Retina (tissue), 1 donor: ENCODE measurements at regions not wholly inside any gene's neighbourhood (a gene's known extent, or its start where the extent isn't known, plus 50 kb on each side); places are given as distances from the start of the nearest gene placed in this dataset.
"Not testable (repeated sequence)": the region's sequence is repeated elsewhere in the genome, so short reads cannot be mapped to it uniquely, and the experiment has no call there.

Experiments used
- DNase-seq: peaks from one replicate; pipeline ENCODE4 v3.0.0-alpha.2; 2016

DNA sequence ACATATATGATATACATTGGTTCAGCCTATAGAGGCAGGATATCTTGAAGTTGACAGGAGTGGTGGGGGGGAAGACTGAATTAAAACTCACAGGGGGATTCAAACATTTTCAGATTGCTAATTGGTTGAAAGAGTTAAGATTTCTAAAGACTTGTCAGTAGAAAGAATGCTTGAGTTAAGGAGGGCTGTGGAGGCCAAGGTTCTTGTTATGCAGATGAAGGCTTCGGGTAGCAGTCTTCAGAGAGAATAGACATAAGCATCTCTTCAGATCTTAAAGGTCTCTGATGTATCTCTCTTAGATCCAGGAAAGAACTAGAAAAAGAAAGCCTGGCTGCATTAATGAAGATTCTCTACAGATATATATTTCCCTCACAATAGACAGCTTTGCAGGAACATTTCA lies 209.8 kb upstream of the SEMA3D start:
- no peak for DNase-seq

DNA sequence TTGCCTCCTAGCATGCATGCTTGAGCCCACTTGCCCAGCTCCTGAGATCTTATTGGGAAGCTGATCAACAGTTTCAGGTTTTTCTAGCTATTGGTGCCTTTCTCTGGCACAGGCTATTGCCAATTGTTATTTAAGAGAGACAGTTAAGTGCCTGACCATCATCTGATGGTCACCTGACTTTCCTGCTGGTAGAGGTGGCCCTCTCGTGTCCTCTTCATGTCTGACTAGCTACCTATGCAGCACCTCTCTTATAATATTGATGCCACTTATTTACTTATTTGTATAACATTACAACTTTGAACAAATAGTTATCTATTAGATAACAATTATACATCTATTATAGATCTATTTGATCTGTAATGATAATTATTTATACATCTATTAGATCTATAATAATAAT lies 205.9 kb upstream of the SEMA3D start:
- DNase-seq, result no peak

DNA sequence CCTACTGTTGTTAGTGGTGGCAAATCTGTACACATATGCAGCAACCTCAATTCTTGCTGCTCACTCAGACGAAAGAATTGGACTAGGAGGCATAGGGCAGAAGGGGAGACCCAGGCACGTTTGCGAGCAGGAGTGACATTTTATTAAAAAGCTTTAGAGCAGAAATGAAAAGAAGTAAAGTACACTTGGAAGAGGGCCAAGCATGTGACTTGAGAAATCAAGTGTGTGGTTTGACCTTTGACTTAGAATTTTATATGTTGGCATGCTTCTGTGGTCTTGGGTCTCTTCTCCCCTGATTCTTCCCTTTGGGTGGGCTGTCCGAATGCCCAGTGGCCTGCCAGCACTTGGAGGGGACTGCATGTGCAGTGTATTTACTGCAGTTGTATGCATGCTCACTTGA lies 205.5 kb upstream of the SEMA3D start:
- DNase-seq, result peak; percentile 9

DNA sequence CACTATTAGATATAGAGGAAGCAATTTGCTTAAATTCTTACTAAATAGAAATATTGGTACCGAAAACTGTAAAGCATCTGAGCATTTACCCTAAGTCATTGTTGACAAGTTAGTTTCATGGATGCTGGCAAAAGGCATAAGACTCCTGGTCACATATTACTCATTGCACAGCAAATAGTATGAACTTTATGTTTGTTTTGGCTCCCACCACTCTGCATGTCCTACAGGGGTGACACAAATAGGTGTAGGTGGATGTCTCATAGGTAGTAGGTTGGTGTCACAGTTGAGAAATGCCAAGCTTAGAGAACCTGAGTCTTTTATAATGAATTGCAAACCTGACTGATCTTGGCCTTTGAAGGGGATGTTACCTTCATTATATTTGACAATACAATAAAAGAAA lies 199.6 kb upstream of the SEMA3D start:
- DNase-seq, result no peak

DNA sequence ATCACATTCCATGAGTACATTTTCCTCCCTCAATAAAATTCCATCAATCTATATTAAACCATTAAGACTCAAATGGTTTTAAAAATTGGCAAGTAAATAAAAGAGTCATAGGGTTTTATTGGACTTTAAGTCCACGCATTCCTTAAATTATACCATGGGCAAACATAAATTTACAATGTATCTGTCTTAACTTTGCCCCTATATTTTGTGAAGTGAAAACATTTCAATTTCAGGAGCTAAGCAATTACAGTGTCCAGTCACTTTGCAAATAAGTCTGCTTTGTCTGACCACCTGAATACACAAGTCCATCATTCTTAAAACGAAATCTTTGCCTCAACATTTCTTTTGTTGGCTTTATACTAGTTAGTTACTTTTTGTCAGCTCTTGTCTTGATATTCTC lies 197.5 kb upstream of the SEMA3D start:
- no peak for DNase-seq

DNA sequence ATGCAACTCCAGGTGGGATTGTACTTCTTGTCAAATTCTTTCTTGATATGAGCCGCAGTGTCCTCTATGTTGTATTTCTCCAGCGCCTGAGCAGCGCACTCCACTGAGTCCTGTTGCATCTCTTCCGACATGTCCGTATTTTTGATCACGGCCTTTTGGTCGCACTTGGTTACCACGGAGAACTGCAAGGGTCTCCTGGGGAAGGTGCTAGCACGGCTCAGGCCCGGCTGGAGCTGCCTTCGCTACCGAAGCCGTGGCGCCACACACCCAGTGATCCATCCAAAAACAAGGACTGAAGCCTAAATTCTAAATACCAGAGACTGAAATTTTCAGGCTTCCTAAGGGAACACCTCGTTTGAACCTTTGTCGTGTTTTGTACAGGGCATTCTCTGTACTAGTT lies 194.4 kb upstream of the SEMA3D start:
- DNase-seq, result no peak

DNA sequence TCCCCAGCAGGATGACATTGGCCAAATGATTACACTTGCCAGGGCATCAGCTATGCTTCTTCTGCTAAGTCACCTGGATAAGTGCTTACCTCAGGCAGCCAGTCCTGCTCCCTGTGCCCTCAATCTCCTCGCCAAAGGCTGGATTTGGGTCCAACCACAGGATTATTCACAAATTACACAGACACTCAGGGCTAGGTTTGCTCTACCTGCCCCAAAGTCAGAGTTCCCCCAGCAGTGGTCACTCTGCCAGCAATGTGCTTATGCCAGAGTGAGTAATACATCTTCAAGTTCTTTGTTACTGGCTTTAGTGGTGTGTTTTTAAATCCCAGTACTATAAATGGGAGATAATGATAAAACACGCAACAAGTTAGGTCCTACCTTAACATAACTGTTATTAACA lies 189.7 kb upstream of the SEMA3D start:
- no peak for DNase-seq

DNA sequence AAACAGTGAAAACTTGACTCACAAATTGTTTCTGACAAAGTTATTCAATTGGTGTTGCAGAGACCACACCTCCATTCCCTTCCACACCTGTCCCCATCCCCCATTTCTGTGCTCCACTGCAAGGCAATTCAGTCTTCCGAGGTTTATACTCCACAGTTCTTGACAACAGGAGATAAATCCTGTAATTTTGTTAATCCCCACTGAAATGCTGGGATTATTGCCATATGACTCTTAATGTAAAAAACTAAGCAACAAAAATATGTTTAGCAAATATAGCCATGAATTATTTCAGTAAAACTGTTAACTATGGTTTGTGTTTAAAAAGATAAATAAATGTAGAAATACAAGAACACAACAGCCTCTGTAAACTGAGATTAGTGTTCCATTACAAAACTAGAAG lies 170.1 kb upstream of the SEMA3D start:
- DNase-seq, result no peak

DNA sequence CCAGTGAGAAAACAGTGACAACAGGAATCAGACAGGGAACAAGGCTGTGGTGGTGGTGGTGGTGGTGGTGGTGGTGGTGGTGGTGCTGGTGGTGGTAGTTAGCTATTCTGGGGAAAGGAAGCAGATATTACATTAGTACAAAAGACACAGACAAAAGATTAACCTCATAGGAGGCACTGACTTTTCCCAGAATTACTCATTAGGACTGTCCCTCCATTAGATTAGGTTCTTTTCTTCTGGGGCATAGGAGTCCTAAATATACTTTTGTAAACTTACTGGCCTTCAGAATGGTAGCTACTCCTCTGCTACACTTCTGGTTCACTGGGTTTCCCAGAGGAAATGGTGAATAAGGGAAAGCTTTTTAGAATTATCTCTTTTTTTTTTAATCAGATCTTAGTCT lies 156.6 kb upstream of the SEMA3D start:
- no peak for DNase-seq

DNA sequence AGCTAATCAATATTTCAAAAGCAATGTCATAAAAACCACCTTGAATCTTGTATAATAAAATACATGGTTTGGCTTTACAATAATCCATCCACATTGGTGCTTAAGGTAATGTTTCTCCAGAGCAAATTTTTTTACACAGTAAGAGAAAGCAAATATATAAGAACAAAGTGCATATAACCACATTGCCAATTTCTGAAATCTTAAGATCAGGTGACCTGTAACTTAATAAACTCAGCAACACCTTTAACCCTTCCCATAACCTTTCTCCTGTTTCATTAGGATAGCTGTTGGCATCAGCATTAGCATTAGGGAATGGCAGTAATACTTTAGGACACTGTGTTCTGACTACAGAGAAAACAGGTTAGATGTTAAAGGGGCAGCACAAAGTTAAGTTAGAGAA lies 155.9 kb upstream of the SEMA3D start:
- DNase-seq, result no peak

DNA sequence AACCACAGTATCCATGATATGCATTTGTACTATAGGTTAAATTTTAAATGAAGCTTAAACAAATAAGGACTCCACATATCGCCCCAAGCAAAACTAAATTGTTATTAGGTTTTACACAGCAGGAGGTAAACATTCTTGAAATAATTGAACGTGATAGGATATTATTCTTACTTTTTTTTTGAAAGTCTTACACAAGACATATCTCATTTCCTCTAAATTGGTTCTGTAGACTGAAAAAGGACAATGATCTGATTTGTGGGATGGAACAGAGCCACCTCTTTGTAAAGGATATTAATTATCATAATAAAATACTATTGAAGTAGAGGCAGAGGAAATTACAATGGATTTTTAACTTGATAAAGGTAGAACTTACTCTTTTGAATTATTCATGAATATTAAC lies 155.1 kb upstream of the SEMA3D start:
- no peak for DNase-seq

DNA sequence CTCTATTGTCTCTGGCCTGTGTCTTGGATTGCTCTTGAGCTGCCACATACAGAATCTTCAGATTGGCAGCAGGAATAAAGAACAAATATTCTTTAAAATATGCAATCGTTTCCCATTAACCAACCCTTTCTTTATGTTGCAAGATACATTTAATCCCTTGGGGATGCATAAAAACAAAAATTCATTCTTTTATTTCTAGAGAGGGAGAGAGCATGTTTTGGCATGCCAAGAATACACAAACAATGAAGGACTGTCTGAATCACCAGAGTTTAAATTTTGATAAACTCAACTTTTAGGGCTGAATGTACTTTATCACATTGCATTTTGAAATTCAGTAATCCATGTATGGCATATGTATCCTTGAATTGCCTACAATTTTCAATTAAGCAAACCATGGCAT lies 154.3 kb upstream of the SEMA3D start:
- no peak for DNase-seq

DNA sequence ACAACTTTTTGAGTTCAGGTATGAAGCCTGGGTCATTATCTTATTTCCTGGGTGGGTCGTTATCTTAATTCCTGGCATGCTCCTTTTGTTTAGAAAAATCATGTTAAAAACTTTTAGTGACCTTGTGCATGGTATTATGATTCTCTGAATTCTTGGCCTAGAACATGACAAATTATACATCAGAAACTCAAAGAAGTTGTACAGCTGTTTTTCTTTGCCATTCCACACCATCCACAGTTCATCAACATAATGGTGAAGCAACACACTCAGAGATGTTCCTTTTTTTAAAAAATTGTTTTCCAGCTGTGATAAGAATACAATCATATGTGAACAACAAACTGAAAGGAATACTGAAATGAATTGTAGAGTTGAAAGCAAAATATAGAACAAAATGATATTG lies 149.2 kb upstream of the SEMA3D start:
- DNase-seq, result no peak

DNA sequence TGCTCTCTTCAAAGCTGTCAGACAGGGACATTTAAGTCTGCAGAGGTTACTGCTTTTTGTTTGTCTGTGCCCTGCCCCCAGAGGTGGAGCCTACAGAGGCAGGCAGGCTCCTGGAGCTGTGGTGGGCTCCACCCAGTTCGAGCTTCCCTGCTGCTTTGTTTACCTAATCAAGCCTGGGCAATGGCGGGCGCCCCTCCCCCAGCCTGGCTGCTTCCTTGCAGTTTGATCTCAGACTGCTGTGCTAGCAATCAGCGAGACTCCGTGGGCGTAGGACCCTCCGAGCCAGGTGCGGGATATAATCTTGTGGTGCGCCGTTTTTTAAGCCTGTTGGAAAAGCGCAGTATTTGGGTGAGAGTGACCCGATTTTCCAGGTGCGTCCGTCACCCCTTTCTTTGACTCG lies 148.3 kb upstream of the SEMA3D start:
- DNase-seq, result not testable (repeated sequence)

DNA sequence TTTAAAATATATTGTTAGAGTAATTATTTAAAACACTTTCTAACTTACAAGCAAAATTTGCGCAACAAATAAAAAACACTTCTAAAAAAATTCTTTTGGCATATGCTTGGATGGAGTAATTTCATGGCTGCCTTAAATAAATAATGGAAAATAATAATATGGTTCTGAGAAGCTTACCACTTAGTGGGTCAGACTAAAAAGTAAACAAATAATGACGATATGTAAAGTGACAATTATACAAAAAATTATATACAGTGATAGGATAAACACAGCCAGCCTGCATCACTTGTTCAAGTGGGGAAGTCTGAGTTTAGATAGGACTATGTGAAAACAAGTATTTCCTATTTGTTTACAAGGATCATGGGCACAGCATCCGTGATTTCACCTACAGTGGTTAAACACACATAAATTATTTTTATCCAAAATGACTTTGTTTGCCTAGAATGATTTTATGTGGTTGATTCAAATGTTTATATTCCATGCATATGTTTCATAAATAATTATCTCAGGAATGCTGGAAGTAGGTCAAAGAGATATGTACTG lies 141.7 kb upstream of the SEMA3D start:
- DNase-seq, result no peak

DNA sequence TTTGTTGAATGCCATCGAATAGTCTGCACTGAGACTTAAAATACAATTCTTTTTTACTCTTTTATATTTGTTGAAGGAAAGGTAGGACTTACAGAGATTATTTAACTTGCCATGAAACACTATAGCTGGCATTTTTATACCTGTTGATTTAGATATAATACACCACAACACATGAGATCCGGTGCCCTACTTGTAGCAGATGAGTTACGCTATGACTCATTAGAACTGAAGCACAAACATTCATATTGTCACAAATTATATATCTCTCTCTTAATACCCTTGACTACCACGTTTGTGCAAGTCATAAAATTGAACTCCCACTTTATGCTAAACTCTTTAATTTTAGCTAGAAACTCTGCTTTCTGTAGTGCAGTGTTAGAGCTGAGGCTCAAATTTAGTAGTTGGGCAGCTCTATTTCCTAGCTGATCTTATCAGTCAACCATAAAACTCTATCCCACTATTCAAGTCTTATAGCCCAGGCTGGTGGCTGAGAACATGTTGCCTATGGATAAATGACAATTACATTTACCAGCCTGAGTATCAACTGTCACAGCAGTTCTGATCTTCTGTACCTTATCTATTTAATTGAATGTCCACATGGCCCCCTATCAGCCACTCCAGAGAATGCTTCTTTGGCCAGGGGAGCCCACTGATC lies 137.4 kb upstream of the SEMA3D start:
- DNase-seq, result no peak

DNA sequence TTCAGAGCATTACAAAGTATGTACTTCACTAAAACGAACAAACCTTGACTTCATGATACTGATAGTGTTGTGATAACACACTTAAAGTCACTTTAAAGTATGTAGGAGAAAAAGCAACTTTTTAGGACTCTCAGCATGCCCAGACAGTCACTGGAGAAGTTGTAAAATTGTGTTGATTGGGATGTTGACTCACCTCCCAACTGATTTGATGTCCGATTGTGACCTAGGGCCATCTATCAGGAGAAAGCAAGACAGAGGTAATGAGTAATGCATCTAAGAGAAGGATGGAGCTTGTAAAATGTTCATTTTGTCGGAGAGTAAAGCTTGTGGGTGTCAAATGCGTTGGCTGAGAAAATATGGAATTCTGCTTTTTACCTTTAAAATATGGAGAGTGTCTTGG lies 135.4 kb upstream of the SEMA3D start:
- no peak for DNase-seq

DNA sequence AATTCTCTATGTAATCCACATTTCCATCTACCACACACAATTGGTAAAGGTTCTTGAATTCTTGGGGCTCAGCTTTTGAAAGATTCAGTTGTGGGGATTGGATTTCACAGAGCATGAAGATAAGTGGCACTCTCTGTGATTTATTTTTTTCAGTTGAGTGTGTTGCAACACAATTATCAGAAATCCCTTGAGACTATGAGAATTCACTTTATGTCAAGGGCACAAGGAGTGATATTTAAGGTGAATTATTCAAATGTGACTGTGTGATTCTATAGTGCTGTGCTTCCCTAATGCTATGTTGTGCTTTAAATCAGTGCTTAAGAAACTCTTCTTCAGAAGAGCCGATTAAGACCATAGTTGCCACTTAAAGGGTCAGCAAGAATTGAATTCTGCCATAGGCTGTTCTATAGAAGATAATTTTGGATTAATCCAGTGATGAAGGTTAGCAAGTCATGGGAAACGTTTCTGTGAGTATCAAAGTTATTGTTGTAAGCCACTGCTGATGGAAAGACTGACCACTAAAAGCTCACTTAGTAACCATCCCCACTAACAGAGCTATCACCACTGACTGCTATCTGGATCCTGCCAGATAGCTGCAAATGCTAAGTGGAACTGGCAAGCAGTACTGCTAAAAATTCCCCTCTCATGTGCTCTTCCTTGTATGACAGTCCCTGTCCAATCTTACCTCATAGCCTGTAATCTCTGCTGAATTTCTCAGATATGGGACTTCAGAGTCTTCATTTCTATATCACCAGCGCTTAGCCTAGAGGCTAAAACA lies 134.0 kb upstream of the SEMA3D start:
- peak; percentile 4 for DNase-seq

DNA sequence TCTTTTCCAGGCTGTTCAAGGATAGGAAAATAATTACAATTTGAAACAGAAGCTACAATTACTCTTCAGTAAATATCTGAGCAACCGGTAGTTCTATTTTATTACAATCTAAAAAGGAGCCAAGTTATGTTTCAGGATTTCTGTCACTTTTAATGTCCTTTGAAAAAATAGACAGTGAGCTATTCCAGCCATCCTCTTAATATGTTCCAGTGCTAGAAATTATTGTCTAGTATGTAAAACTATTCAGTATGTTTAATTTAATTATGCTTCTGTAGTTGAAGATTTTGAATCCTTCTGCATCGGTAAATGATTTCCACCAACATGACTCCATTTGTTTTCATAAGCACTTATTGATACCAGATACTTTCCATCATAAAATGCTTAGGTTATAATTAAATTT lies 129.6 kb upstream of the SEMA3D start:
- DNase-seq, result no peak

DNA sequence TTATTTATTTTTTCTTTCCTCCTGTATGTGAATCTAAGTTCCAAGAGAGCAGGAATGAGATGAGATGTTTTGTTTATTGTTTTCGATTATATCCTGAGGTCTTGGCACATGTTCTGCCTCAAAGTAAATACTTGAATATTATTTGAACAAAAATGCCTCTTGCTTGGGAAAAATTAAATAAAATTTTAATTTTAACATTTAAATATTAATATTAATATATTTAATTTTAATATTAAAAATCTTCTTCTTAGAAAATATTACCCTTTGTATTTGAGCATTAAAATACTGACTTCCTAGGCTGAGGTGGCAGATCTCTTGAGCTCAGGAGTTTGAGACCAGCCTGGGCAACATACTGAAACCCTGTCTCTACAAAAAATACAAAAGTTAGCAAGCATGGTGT lies 123.4 kb upstream of the SEMA3D start:
- DNase-seq, result no peak

DNA sequence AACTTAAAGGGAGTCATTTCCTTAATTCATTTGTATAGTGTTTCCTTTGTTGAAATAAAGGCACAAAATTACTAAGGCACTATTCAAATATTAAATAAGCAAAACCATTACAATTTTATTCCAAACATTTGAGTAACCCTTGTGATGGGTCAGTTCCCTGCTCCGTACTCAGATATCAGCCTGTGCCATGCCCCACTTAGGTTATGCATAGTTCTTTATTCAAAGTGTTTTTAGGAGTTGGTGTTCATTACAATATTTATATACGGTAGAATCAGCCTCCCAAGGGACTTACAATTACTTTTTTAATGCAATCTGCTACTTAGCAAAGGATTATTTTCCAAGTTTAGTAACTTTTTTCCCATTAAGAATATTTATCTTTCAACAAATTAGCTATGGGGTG lies 119.3 kb upstream of the SEMA3D start:
- no peak for DNase-seq

DNA sequence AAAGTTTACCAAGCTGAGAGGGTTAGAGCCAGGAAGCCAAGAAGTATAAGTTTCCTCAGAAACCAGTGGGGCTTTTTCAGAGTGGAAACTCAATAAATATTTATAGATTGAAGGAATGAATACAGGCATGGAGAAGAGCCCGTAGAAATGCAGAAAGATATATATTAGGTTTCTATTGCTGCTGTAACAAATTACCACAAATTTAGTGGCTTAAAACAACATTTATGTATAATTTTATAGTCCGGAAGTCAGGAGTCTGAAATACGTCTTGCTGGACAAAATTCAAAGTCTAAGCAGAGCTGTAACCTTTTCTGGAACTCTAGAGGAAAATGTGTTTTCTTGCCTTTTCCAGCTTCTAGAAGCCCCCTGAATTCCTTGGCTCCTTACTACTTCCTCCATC lies 107.3 kb upstream of the SEMA3D start:
- DNase-seq, result no peak

DNA sequence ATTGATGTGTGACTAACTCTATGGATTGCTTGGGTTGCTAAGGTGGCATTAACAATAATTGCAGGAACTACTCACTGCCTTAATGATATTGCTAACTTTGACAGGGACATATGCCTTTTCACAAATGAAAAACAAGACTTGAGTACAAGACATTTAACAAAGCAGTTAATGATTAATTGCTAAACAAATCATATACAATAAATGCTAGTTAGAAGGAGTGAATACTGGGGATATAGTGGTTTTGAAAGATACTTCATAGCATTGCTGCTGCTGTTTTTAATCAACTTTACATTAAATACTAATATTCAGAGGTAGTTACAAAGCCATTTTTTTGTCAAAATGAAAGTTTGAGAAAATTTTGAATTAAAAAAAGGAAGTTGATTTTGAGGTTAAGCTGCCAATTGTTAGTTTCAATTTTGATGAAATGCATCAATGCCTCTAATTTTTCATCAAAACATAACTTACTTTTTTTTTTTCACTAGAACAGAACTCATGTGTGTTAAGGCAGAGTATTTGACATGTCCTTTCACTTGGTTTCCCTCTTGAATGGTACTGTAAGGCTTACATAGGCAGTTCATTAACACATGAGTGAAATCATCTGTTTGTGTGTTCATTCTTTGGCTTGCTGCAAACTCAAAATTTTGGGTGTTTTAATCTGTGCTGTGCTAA lies 106.2 kb upstream of the SEMA3D start:
- no peak for DNase-seq

DNA sequence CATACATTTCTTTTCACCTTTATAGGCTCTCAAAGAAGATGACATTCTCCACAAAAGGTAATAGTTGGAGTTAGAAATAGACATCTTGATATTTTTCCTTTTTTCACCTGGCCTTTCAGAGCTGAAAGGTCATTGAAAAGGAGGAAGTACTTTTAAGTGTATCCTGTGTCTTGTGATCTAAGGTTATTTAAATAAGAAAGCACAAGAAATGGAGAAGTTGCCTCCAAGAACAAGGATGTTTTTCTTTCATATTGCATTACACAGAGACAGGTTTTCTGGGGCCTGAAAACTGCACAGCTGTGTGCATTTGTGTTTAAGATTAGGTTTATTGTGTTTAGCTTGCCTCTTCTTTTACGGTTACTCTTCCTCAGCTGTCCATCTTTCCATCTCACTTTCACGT lies 103.4 kb upstream of the SEMA3D start:
- no peak for DNase-seq
